ENCODE measurements at regions not wholly inside any gene's neighbourhood (a gene's known extent, or its start where the extent isn't known, plus 50 kb on each side); places are given as distances from the start of the nearest gene placed in this dataset.
A peak's percentile ranks its signal among the peaks of the same experiment; 100 is the strongest.

GRCh38 chrX:147550217-147550616, 361.5 kb upstream of the FMR1 start:
- Histone ChIP-seq H3K4me3 (ENCODE audit: low read depth, low read length) (no peak overlapping the region), H3K4me1 (ENCODE audit: control insufficient read depth, insufficient read depth, low read length) (no peaks in the 10 kb centered on the region), H3K36me3 (ENCODE audit: control insufficient read depth, insufficient read depth, low read length) (no peaks in the 10 kb centered on the region), H3K27me3 (ENCODE audit: control insufficient read depth, insufficient read depth, low read length) (no peaks in the 10 kb centered on the region), H3K27ac (ENCODE audit: low read depth, low read length) (no peak overlapping the region), H3K9me3 (ENCODE audit: control insufficient read depth, insufficient read depth, low read length) (no peaks in the 10 kb centered on the region)
- peak in 2 of 6 donors; percentile 27 to 61 for DNase-seq (ENCODE audit: low read depth in 4 of 6, low spot score in 6 of 6)
- no CpG with 5 or more reads among the region's 3 CpGs for WGBS (ENCODE audit: insufficient coverage)

GRCh38 chrX:147559191-147559590, 352.5 kb upstream of the FMR1 start:
- no peaks in the 10 kb centered on the region for H3K36me3 ChIP-seq (ENCODE audit: control insufficient read depth, insufficient read depth, low read length)
- H3K9me3 ChIP-seq (ENCODE audit: control insufficient read depth, insufficient read depth, low read length): no peaks in the 10 kb centered on the region
- no peaks in the 10 kb centered on the region for H3K27me3 ChIP-seq (ENCODE audit: control insufficient read depth, insufficient read depth, low read length)
- WGBS (ENCODE audit: insufficient coverage): no CpG with 5 or more reads among the region's 1 CpG
- H3K4me1 ChIP-seq (ENCODE audit: control insufficient read depth, insufficient read depth, low read length): no peaks in the 10 kb centered on the region
- no peak overlapping the region for H3K27ac ChIP-seq (ENCODE audit: low read depth, low read length)
- DNase-seq (ENCODE audit: low read depth in 4 of 6, low spot score in 6 of 6): peak in 1 of 6 donors; percentile 60
- H3K4me3 ChIP-seq (ENCODE audit: low read depth, low read length): no peak overlapping the region

- WGBS (ENCODE audit: insufficient coverage): no CpG with 5 or more reads among the region's 1 CpG
- no peaks in the 10 kb centered on the region for H3K27me3 ChIP-seq (ENCODE audit: control insufficient read depth, insufficient read depth, low read length)
- no peak overlapping the region for H3K4me3 ChIP-seq (ENCODE audit: low read depth, low read length)
- H3K4me1 ChIP-seq (ENCODE audit: control insufficient read depth, insufficient read depth, low read length): no peaks in the 10 kb centered on the region
- H3K9me3 ChIP-seq (ENCODE audit: control insufficient read depth, insufficient read depth, low read length): no peaks in the 10 kb centered on the region
- H3K36me3 ChIP-seq (ENCODE audit: control insufficient read depth, insufficient read depth, low read length): no peaks in the 10 kb centered on the region
- no peak overlapping the region for H3K27ac ChIP-seq (ENCODE audit: low read depth, low read length)
- no peak for DNase-seq (ENCODE audit: low read depth in 4 of 6, low spot score in 6 of 6)
Measured at GRCh38 chrX:147565237-147565636, 346.5 kb upstream of the FMR1 start.

DNA sequence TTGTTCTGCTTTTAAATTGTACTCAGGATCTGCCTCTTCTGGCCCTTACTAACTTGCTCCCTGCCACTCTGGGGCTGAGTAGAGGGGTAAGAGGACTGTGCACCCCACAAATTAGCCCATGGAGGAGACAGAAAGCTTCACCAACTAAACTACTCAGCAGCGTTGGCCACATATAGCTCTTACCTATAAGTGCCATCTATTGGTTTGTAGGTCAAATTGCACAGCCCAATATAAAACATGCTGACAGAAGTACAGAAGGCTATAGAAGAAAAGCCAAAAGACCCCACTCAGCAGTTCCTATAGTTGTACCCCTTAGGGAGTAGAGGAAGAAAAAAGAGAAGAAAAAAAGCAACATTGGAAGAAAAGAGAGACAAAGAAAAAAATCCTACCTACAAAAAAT, 341.2 kb upstream of the FMR1 start:
- Histone ChIP-seq H3K27me3 (ENCODE audit: control insufficient read depth, insufficient read depth, low read length) (no peaks in the 10 kb centered on the region), H3K4me1 (ENCODE audit: control insufficient read depth, insufficient read depth, low read length) (no peaks in the 10 kb centered on the region), H3K9me3 (ENCODE audit: control insufficient read depth, insufficient read depth, low read length) (no peaks in the 10 kb centered on the region), H3K4me3 (ENCODE audit: low read depth, low read length) (no peak overlapping the region), H3K36me3 (ENCODE audit: control insufficient read depth, insufficient read depth, low read length) (no peaks in the 10 kb centered on the region), H3K27ac (ENCODE audit: low read depth, low read length) (no peak overlapping the region)
- WGBS (ENCODE audit: insufficient coverage): no CpG with 5 or more reads among the region's 1 CpG
- peak in 2 of 6 donors; percentile 1 to 32 for DNase-seq (ENCODE audit: low read depth in 4 of 6, low spot score in 6 of 6)

- Histone ChIP-seq H3K27ac (ENCODE audit: low read depth, low read length) (no peak overlapping the region), H3K27me3 (ENCODE audit: control insufficient read depth, insufficient read depth, low read length) (no peaks in the 10 kb centered on the region), H3K4me1 (ENCODE audit: control insufficient read depth, insufficient read depth, low read length) (no peaks in the 10 kb centered on the region), H3K9me3 (ENCODE audit: control insufficient read depth, insufficient read depth, low read length) (no peaks in the 10 kb centered on the region), H3K36me3 (ENCODE audit: control insufficient read depth, insufficient read depth, low read length) (no peaks in the 10 kb centered on the region), H3K4me3 (ENCODE audit: low read depth, low read length) (no peak overlapping the region)
- no peak for DNase-seq (ENCODE audit: low read depth in 4 of 6, low spot score in 6 of 6)
- WGBS (ENCODE audit: insufficient coverage): 52% methylated on average over 4 of the region's 4 CpGs
Measured at GRCh38 chrX:147573266-147573665, 338.5 kb upstream of the FMR1 start.

GRCh38 chrX:147602176-147602696, 309.5 kb upstream of the FMR1 start:
- H3K4me3 ChIP-seq (ENCODE audit: low read depth, low read length): no peak overlapping the region
- H3K27me3 ChIP-seq (ENCODE audit: control insufficient read depth, insufficient read depth, low read length): no peaks in the 10 kb centered on the region
- DNase-seq (ENCODE audit: low read depth in 4 of 6, low spot score in 6 of 6): peak in 2 of 6 donors; percentile 4 to 61
- H3K4me1 ChIP-seq (ENCODE audit: control insufficient read depth, insufficient read depth, low read length): no peaks in the 10 kb centered on the region
- no peaks in the 10 kb centered on the region for H3K9me3 ChIP-seq (ENCODE audit: control insufficient read depth, insufficient read depth, low read length)
- H3K27ac ChIP-seq (ENCODE audit: low read depth, low read length): no peak overlapping the region
- 40% methylated on average over 1 of the region's 3 CpGs for WGBS (ENCODE audit: insufficient coverage)
- H3K36me3 ChIP-seq (ENCODE audit: control insufficient read depth, insufficient read depth, low read length): no peaks in the 10 kb centered on the region

GRCh38 chrX:147626605-147627004, 285.1 kb upstream of the FMR1 start:
- WGBS (ENCODE audit: insufficient coverage): 60% methylated on average over 1 of the region's 5 CpGs
- H3K27ac ChIP-seq (ENCODE audit: low read depth, low read length): no peak overlapping the region
- no peaks in the 10 kb centered on the region for H3K4me1 ChIP-seq (ENCODE audit: control insufficient read depth, insufficient read depth, low read length)
- H3K9me3 ChIP-seq (ENCODE audit: control insufficient read depth, insufficient read depth, low read length): no peaks in the 10 kb centered on the region
- no peak overlapping the region for H3K4me3 ChIP-seq (ENCODE audit: low read depth, low read length)
- DNase-seq (ENCODE audit: low read depth in 4 of 6, low spot score in 6 of 6): no peak
- H3K36me3 ChIP-seq (ENCODE audit: control insufficient read depth, insufficient read depth, low read length): no peaks in the 10 kb centered on the region
- H3K27me3 ChIP-seq (ENCODE audit: control insufficient read depth, insufficient read depth, low read length): no peaks in the 10 kb centered on the region

DNA sequence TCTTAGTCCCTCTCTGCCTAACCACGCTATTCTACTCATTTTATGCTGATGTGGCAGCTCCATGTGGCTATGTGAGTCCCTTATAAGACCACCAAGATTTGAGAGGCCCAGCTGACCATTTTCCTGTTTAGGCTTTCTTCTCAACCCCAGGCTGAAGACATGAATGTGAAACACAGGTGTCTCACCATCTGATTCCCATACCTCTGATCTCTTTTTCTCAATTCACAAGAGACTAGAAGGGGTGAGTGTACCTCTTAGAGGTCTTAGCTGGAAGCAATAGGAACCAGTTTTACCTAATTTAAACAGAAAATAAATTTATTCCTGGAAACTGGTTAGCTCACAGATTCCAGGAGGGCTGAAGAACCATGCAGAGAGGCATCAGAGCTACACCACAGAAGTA, 276.5 kb upstream of the FMR1 start:
- H3K36me3 ChIP-seq (ENCODE audit: control insufficient read depth, insufficient read depth, low read length): no peaks in the 10 kb centered on the region
- no peak overlapping the region for H3K27ac ChIP-seq (ENCODE audit: low read depth, low read length)
- WGBS (ENCODE audit: insufficient coverage): 67% methylated on average over 1 of the region's 1 CpG
- no peak overlapping the region for H3K4me3 ChIP-seq (ENCODE audit: low read depth, low read length)
- no peak for DNase-seq (ENCODE audit: low read depth in 4 of 6, low spot score in 6 of 6)
- H3K4me1 ChIP-seq (ENCODE audit: control insufficient read depth, insufficient read depth, low read length): no peaks in the 10 kb centered on the region
- H3K9me3 ChIP-seq (ENCODE audit: control insufficient read depth, insufficient read depth, low read length): no peaks in the 10 kb centered on the region
- H3K27me3 ChIP-seq (ENCODE audit: control insufficient read depth, insufficient read depth, low read length): no peaks in the 10 kb centered on the region

GRCh38 chrX:147637190-147637589, 274.5 kb upstream of the FMR1 start:
- H3K27ac ChIP-seq (ENCODE audit: low read depth, low read length): no peak overlapping the region
- H3K36me3 ChIP-seq (ENCODE audit: control insufficient read depth, insufficient read depth, low read length): no peaks in the 10 kb centered on the region
- no peaks in the 10 kb centered on the region for H3K4me1 ChIP-seq (ENCODE audit: control insufficient read depth, insufficient read depth, low read length)
- DNase-seq (ENCODE audit: low read depth in 4 of 6, low spot score in 6 of 6): no peak
- no peaks in the 10 kb centered on the region for H3K9me3 ChIP-seq (ENCODE audit: control insufficient read depth, insufficient read depth, low read length)
- H3K27me3 ChIP-seq (ENCODE audit: control insufficient read depth, insufficient read depth, low read length): no peaks in the 10 kb centered on the region
- H3K4me3 ChIP-seq (ENCODE audit: low read depth, low read length): no peak overlapping the region
- WGBS (ENCODE audit: insufficient coverage): 59% methylated on average over 5 of the region's 7 CpGs

GRCh38 chrX:147646949-147647723, 264.6 kb upstream of the FMR1 start:
- Histone ChIP-seq H3K27ac (ENCODE audit: low read depth, low read length) (no peak overlapping the region), H3K9me3 (ENCODE audit: control insufficient read depth, insufficient read depth, low read length) (no peaks in the 10 kb centered on the region), H3K27me3 (ENCODE audit: control insufficient read depth, insufficient read depth, low read length) (no peaks in the 10 kb centered on the region), H3K4me1 (ENCODE audit: control insufficient read depth, insufficient read depth, low read length) (no peaks in the 10 kb centered on the region), H3K36me3 (ENCODE audit: control insufficient read depth, insufficient read depth, low read length) (no peaks in the 10 kb centered on the region), H3K4me3 (ENCODE audit: low read depth, low read length) (no peak overlapping the region)
- no peak for DNase-seq (ENCODE audit: low read depth in 4 of 6, low spot score in 6 of 6)
- WGBS (ENCODE audit: insufficient coverage): 57% methylated on average over 2 of the region's 4 CpGs

All from spinal cord (tissue), 9 donors.